ENCODE measurements at regions not wholly inside any gene's neighbourhood (a gene's known extent, or its start where the extent isn't known, plus 50 kb on each side); places are given as distances from the start of the nearest gene placed in this dataset.

- TF ChIP-seq POLR2A (IDR thresholded peaks at IDR 0.05) = no peak
- no peak for TF ChIP-seq CTCF (IDR thresholded peaks at IDR 0.05 in 8 of 11, conservative IDR thresholded peaks at IDR 0.05 in 3 of 11)
- no peak for TF ChIP-seq POLR2AphosphoS5 (IDR thresholded peaks at IDR 0.05)
Observed at GRCh38 chr6:74607468-74607867, 598.4 kb downstream of the COL12A1 start.
